Lower leg skin (tissue), 4 donors: ENCODE measurements at regions not wholly inside any gene's neighbourhood (a gene's known extent, or its start where the extent isn't known, plus 50 kb on each side); places are given as distances from the start of the nearest gene placed in this dataset.
"Not testable (repeated sequence)": the region's sequence is repeated elsewhere in the genome, so short reads cannot be mapped to it uniquely, and the experiment has no call there.

Source experiments
- DNase-seq, 2 donors: peaks; one replicate each; pipeline ENCODE4 v3.0.0-alpha.2; 2019; ENCODE audit warnings: low spot score in 2 of 2
- H3K4me3 ChIP-seq: fragments of 200-600 bp; sonication (generic); 2 replicates; pipeline ENCODE4 v1.5.1; 2017; ENCODE audit warnings: mild to moderate bottlenecking, low read depth; ENCODE audit not compliant: poor library complexity, severe bottlenecking
- CTCF ChIP-seq, 3 donors: fragments of 450-650 bp; IDR thresholded peaks; one replicate each; pipeline ENCODE4 v1.5.1; 2016; ENCODE audit warnings: antibody characterized with exemption in 3 of 3, mild to moderate bottlenecking in 3 of 3, moderate library complexity in 2 of 3
- POLR2A ChIP-seq, 2 donors: fragments of 450-650 bp; IDR thresholded peaks; one replicate each; pipeline ENCODE4 v1.6.1; 2016 to 2017; ENCODE audit warnings: antibody characterized with exemption in 2 of 2, mild to moderate bottlenecking in 1 of 2, moderate library complexity in 1 of 2
- WGBS, 2 donors: methylation state at CpG; one replicate each; pipeline ENCODE4 v1.1.5; 2018; 5-methylcytosine and 5-hydroxymethylcytosine counted together
- intact Hi-C: fragments of 100-400 bp; cut with DNase I; formaldehyde crosslinking; loops from one replicate; pipeline ENCODE4 v1.15.0; 2023; ENCODE audit warnings: low total_unique reads

DNA sequence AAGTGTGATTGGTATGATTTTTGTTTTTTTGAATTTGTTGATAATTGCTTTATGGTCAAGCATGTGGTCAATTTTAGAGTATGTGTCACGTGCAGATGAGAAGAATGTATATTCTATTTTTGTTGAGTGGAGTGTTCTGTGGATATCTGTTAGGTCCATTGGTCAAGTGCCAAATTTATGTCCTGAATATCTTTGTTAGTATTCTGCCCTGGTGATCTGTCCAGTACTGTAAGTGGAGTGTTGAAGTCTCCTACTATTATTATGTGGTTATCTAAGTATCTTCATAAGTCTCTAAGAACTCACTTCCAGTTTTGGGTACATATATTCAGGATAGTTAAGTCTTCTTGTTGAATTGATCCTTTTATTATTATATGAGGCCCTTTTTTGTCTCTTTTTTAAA is 372.9 kb upstream of the MAOA start:
- TF ChIP-seq CTCF (IDR thresholded peaks at IDR 0.05) (no peak), POLR2A (IDR thresholded peaks at IDR 0.05) (no peak)
- intact Hi-C loops = no loop called here
- no peak for DNase-seq
- WGBS, 2 donors = 70 to 82% methylated on average over 1 of the region's 1 CpG
- H3K4me3 ChIP-seq = no peak overlapping the region

DNA sequence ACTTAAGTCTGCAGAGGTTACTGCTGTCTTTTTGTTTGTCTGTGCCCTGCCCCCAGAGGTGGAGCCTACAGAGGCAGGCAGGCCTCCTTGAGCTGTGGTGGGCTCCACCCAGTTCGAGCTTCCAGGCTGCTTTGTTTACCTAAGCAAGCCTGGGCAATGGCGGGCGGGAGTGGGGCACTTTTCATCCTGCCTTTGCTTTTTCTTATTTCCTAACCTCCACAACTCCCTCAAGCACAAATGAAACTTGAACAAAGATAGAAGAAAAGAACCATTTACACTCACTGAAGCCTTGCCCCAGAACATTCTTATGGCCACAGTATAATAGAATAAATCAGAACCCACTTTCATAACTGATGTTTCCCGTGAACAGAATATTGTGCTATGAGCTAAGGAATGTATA is 344.5 kb upstream of the MAOA start:
- H3K4me3 ChIP-seq, intact Hi-C loops, DNase-seq: not testable (repeated sequence)
- 45 to 50% methylated on average over 4 of the region's 4 CpGs for WGBS, 2 donors

DNA sequence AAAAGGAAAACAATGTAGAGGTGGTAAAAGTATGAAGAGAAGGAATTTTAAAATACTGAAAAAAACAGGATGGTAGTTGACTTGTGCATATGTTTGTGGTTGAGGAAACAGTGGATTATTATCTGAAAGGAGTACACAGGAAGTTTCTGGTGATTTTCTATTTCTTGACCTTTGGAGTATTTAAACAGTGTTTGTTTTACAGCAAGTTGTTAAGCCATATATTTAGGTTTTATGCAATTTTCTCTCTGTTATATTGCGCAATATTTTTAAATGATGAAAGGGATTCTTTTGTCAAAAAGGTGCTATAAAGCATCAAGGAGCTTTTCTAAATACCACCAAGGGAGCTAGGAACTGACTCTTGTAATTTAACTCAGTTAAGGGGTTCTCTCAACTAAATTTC is 343.1 kb upstream of the MAOA start:
- TF ChIP-seq POLR2A (IDR thresholded peaks at IDR 0.05) = no peak
- H3K4me3 ChIP-seq = no peak overlapping the region
- 96 to 100% methylated on average over 1 of the region's 1 CpG for WGBS, 2 donors
- intact Hi-C loops = no loop called here
- no peak for DNase-seq

DNA sequence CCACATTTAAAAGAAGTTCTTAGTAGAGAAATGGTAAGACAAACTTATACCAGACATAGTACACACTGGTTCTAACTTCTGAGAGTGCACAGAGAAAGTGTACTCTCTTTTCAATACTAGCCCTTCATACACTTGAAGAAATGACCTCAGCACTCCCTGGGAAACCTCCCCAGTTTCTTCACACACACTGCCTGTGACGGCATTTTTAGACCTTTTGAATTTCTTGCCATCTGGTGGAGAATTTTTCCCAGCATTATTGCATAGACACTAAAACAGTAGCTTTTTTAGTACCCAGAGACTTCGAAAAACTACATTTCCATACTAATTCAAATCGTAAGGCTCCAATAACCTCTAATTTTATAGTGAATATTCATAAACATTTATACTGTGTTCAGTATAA is 341.6 kb upstream of the MAOA start:
- TF ChIP-seq CTCF (IDR thresholded peaks at IDR 0.05) (no peak), POLR2A (IDR thresholded peaks at IDR 0.05) (no peak)
- intact Hi-C loops = no loop called here
- 74 to 82% methylated on average over 3 of the region's 3 CpGs for WGBS, 2 donors
- H3K4me3 ChIP-seq = no peak overlapping the region
- DNase-seq = no peak

- 49 to 56% methylated on average over 4 of the region's 4 CpGs for WGBS, 2 donors
- no peak for DNase-seq
- no peak overlapping the region for H3K4me3 ChIP-seq
- intact Hi-C loops = no loop called here
- TF ChIP-seq CTCF (IDR thresholded peaks at IDR 0.05) (no peak), POLR2A (IDR thresholded peaks at IDR 0.05) (no peak)
These were observed 340.5 kb upstream of the MAOA start for GRCh38 chrX:43315622-43316021.

DNA sequence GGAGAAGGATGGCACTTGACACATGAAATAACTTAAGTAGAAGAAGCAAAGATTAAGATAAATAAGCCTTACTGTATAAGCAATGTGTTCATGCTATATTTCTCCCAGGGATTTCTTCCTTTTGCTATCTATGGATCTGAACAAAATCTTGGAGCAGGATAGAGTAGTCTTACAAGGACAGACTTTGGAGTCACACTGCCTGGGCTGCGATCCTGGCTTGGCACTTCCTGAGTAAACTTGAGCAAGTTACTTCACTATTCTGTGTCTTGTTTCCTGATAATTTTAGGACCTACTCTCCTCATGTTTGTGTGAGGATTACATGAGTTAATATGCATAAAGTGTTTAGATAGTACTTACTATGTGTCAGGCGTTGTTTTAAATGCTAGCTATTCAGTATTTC is 340.0 kb upstream of the MAOA start:
- intact Hi-C loops = no loop called here
- no peak overlapping the region for H3K4me3 ChIP-seq
- WGBS, 2 donors = 46 to 56% methylated on average over 2 of the region's 2 CpGs
- no peak for DNase-seq
- TF ChIP-seq CTCF (IDR thresholded peaks at IDR 0.05) (no peak), POLR2A (IDR thresholded peaks at IDR 0.05) (no peak)

DNA sequence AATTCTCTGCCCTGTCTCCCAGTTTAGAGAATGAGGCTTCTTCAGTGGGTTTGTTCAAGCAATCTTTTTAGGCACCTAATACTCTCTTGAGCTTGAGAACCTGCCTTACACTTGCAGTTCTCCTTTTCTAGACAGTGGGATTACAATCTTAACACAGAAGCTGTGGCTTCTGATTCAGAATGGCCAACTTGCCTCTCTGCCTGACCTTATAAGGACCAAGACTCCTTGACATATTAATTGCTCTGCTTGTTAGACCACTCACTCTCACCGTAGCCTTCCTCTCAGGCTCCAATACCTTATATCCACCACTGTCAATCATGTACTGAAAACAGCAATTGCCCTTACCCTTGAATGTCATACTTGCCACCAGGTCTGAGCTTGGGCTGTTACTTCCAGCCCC is 338.7 kb upstream of the MAOA start:
- TF ChIP-seq CTCF (IDR thresholded peaks at IDR 0.05) = no peak
- TF ChIP-seq POLR2A (IDR thresholded peaks at IDR 0.05) = no peak
- no peak overlapping the region for H3K4me3 ChIP-seq
- 85 to 92% methylated on average over 1 of the region's 1 CpG for WGBS, 2 donors
- intact Hi-C loops = no loop called here
- no peak for DNase-seq
